ENCODE measurements at regions not wholly inside any gene's neighbourhood (a gene's known extent, or its start where the extent isn't known, plus 50 kb on each side); places are given as distances from the start of the nearest gene placed in this dataset.
"Not testable (repeated sequence)": the region's sequence is repeated elsewhere in the genome, so short reads cannot be mapped to it uniquely, and the experiment has no call there.

DNA sequence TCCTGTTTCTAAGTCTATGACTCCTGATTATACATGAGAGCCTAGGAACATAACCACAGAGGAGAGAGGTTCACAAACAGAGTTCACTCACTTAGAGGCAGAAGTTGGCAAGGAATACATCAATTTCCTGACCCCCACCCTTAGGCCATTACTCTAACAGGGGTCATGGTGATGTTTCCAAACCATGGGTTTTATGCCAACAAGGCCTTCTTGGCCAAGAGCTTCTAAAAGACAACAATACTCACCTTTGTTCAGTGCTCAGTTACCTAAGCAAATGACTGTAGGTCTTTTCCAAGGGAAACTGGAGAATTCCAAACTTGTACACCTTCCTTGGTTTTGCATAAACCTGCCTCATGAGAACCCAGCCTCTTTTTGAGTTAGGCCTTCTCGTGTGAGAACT, 52.6 kb downstream of the ERICH4 start:
- Mint-ChIP-seq H3K27me3 (peaks cover 12% of the 10 kb centered on the region), H3K4me3 (no peak overlapping the region), H3K36me3 (no peaks in the 10 kb centered on the region), H3K4me1 (peaks cover 2 to 6% (median 3%) of the 10 kb centered on the region in 3 donors), H3K27ac (no peak overlapping the region), H3K9me3 (peaks cover 0 to 4% (median 2%) of the 10 kb centered on the region in 3 donors)

DNA sequence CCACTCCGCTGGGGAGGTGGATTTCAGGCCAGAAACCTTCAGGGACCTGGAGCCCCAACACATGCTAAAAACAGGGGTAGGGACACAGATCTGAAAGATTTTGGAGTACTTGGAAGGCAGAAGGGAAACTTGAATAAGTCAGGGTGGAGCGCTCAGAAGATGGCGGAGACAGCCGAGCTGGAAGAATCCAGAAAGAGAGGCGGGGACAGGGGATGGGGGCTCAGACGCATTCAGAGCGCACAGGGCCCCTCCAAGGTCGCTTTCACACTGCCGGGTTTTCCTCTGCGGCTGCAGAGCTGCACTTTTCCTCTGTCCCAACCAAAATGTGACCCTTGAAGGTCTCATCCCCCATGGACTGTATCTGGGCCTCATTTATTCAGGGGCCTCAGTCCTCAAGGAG, 56.9 kb downstream of the ERICH4 start:
- Mint-ChIP-seq H3K4me1 (peaks cover 0 to 10% (median 5%) of the 10 kb centered on the region in 3 donors), H3K9me3 (peaks cover 2 to 3% (median 2%) of the 10 kb centered on the region in 3 donors), H3K36me3 (no peaks in the 10 kb centered on the region), H3K4me3 (peak overlapping the region in 1 of 4 donors; percentile 86), H3K27me3 (peaks cover 28% of the 10 kb centered on the region), H3K27ac (no peak overlapping the region)

DNA sequence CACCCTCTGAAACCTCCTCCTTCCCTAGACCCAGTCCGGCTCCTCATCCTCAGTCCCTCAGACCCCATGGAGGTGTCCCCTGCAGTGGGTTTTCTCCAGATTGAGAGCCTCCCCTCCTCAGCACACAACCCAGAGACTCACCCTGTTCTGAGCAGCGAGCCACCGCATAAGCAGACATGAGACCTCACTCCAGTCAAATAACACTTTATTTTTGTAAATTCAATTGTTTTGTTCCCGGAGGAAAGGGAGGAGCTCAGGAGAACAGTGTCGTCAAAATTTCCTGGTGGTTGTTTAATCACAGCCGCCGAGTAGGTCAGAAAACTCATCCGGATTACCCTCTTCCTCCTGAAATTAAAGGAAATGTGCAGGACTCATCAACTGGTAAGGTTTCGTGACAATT, 57.5 kb downstream of the ERICH4 start:
- H3K27me3 Mint-ChIP-seq: peaks cover 28% of the 10 kb centered on the region
- H3K36me3 Mint-ChIP-seq: no peaks in the 10 kb centered on the region
- H3K9me3 Mint-ChIP-seq: peaks cover 2 to 3% (median 2%) of the 10 kb centered on the region in 3 donors
- H3K27ac Mint-ChIP-seq: no peak overlapping the region
- no peak overlapping the region for H3K4me3 Mint-ChIP-seq
- peaks cover 0 to 8% (median 5%) of the 10 kb centered on the region in 3 donors for H3K4me1 Mint-ChIP-seq

DNA sequence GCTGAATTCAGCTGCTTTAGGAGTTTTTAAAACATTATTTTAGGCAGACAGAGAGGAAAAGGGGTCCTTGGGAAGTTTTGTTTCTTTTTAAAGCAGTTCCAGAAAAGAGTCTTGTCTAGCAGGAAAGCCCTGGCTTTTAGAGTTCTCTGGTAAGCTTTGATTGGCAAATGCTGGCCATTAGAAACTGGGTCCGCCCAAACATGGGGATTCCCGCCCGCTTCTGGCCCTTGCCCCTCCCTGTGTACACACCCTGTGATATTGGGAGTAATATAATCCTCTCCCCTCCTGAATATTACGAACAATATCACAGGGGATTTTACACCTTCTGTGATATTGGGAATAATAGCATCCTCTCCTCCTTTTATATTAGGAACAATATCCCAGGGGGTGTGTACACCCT, 58.9 kb downstream of the ERICH4 start:
- no peaks in the 10 kb centered on the region for H3K36me3 Mint-ChIP-seq
- H3K9me3 Mint-ChIP-seq: peaks cover 2 to 3% (median 2%) of the 10 kb centered on the region in 3 donors
- no peak overlapping the region for H3K4me3 Mint-ChIP-seq
- H3K27me3 Mint-ChIP-seq: peaks cover 30% of the 10 kb centered on the region
- H3K27ac Mint-ChIP-seq: no peak overlapping the region
- H3K4me1 Mint-ChIP-seq: peaks cover 0 to 3% (median 3%) of the 10 kb centered on the region in 3 donors

DNA sequence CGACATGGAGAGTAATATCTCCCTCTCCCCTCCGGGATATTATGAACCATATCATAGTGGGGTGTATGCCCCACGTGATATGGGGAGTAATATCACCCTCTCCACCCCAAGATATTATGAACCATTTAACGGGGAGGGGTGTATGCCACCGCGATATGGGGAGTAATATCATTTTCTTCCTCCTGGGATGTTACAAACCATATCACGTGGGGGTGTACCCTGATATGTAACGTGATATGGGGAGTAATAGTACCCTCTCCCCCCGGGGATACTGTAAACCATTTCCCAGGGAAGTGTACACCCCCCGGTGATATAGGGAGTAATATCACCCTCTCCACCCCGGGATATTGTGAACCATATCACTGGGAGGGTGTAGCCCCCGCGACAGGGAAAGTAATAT, 62.1 kb downstream of the ERICH4 start:
- Mint-ChIP-seq H3K4me1 (peaks cover 0 to 3% (median 3%) of the 10 kb centered on the region in 3 donors), H3K27me3 (peaks cover 19% of the 10 kb centered on the region), H3K4me3 (no peak overlapping the region), H3K36me3 (no peaks in the 10 kb centered on the region), H3K27ac (no peak overlapping the region), H3K9me3 (peaks cover 2 to 3% (median 2%) of the 10 kb centered on the region in 3 donors)

DNA sequence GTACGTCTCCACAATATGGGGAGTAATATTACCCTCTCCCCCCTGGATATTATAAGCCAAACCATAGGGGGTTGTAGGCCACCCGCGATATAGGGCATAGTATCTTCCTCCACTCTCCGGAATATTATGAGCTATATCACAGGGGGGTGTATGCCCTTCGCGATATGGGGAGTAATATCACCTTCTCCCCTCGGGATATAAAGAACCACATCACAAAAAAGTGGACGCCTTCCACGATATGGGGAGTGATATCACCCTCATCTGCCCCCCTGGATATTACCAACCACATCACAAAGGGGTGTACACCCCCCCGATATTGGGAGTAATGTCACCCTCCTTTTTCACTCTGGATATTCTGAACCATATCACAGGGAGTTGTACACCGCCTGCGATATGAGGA, 65.5 kb upstream of the CEACAM21 start:
- Mint-ChIP-seq H3K4me1 (no peaks in the 10 kb centered on the region), H3K27ac (peak overlapping the region in 1 of 3 donors; percentile 29), H3K36me3 (peaks cover 2% of the 10 kb centered on the region), H3K4me3 (no peak overlapping the region), H3K9me3 (no peaks in the 10 kb centered on the region), H3K27me3 (peaks cover 3% of the 10 kb centered on the region)

DNA sequence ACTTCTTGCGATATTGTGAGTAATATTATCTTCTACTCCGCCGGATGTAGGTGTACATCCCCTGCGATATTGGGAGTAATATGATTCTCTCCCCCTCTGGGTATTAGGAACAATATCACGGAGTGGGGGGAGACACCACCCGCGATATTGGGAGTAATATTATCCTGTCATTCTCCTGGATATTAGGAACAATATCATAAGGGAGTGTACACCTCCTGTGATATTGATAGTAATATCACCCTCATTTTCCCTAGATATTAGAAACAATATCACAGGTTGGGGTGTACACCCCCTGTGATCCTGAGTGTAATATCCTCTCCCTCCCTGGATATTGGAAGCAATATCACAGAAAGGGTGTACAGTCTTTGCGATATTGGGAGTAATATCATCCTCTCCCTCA, 64.3 kb upstream of the CEACAM21 start:
- peaks cover 2% of the 10 kb centered on the region for H3K36me3 Mint-ChIP-seq
- peaks cover 7 to 9% (median 7%) of the 10 kb centered on the region in 3 donors for H3K4me1 Mint-ChIP-seq
- no peak overlapping the region for H3K27ac Mint-ChIP-seq
- no peaks in the 10 kb centered on the region for H3K9me3 Mint-ChIP-seq
- H3K27me3 Mint-ChIP-seq: no peaks in the 10 kb centered on the region
- no peak overlapping the region for H3K4me3 Mint-ChIP-seq

DNA sequence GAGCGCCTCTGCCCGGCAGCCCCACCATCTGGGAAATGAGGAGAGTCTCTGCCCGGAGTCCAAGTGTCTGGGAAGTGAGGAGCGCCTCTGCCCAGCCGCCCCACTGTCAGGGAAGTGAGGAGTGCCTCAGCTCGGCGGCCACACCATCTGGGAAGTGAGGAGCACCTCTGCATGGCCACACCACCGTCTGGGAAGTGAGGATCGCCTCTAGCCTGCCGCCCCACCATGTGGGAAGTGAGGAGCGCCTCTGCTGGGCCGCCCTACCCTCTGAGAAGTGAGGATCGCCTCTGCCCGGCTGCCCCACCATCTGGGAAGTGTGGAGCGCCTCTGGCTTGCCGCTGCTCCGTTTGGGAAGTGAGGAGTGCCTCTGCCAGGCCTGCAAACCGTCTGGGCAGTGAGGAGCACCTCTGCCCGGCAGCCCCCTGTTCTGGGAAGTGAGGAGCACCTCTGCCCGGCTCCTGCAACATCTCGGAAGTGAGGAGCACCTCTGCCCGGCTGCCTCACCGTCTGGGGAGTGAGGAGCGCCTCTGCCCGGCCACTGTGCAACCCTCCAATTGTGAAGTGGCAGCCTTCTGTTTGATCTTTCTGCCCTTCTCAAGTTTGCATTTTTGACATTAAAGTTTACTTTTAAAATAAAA, 60.8 kb upstream of the CEACAM21 start:
- no peaks in the 10 kb centered on the region for H3K9me3 Mint-ChIP-seq
- H3K4me1 Mint-ChIP-seq: peaks cover 11 to 20% (median 14%) of the 10 kb centered on the region in 3 donors
- H3K36me3 Mint-ChIP-seq: peaks cover 2% of the 10 kb centered on the region
- peaks cover 2% of the 10 kb centered on the region for H3K27me3 Mint-ChIP-seq
- H3K27ac Mint-ChIP-seq: peak overlapping the region in 1 of 3 donors; percentile 53
- no peak overlapping the region for H3K4me3 Mint-ChIP-seq

DNA sequence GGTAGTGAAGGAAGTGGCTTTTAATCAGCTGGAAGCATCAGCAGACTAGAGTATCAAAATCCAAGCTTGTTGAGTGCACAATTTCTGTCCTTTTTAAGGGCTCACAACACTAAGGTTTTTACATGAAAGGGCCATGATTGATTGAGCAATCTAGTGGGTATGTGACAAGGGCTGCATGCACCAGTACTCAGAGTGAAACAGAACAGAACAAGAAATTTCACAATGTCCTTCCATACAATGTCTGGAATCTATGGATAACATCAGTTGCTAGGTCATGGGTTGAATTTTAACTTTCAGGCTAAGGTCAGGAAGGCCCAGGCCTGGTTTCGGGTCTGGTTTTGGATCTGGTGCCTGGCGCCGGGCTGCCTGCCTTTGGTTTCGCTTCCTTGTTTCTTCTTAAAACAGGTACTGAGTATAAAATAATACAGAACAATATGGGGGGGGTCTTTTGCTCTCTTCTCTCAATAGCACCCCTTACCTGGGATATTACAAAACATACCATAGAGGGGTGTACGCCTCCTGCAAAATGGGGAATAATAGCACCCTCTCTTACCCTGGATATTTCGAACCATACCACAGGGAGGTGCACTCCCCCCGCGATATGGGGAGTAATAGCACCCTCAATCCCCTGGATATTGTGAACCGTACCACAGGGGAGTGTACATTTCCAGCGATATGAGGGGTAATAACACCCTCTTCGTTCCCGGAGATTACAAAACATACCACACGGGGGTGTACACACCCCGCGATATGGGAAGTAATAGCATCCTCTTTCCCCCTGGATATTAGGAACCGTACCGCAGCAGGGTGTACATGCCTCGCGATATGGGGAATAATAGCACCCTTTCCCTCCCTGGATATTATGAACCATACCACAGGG, 59.4 kb upstream of the CEACAM21 start:
- not testable (repeated sequence) for H3K36me3 Mint-ChIP-seq

DNA sequence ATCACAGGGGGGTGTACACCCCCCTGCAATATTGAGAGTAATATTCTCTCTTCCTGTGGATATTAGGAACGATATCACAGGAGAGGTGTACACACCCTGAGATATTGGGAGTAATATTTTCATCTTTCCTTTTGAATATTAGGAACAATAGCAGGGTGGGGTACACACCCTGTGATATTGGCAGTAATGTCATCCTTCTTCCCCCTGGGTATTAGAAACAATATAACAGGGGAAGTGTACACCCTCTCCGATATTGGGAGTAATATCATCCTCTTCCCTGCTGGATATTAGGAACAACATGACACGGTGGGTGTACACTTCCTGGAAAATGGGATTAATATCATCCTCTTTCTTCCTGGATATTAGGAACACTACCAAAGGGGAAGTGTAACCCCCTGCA, 57.8 kb upstream of the CEACAM21 start:
- no peaks in the 10 kb centered on the region for H3K36me3 Mint-ChIP-seq
- H3K27ac Mint-ChIP-seq: no peak overlapping the region
- H3K27me3 Mint-ChIP-seq: peaks cover 2% of the 10 kb centered on the region
- peaks cover 34 to 43% (median 34%) of the 10 kb centered on the region in 3 donors for H3K4me1 Mint-ChIP-seq
- H3K4me3 Mint-ChIP-seq: no peak overlapping the region
- H3K9me3 Mint-ChIP-seq: no peaks in the 10 kb centered on the region

More for the DNA sequence above, 59.4 kb upstream of the CEACAM21 start:
- Mint-ChIP-seq H3K4me1 (peaks cover 22 to 29% (median 23%) of the 10 kb centered on the region in 3 donors), H3K27ac (peak overlapping the region; percentile 1 to 76 (median 6)), H3K4me3 (peak overlapping the region in 3 of 4 donors; percentile 46 to 89 (median 65))
- not testable (repeated sequence) for H3K27me3 Mint-ChIP-seq, H3K9me3 Mint-ChIP-seq

DNA sequence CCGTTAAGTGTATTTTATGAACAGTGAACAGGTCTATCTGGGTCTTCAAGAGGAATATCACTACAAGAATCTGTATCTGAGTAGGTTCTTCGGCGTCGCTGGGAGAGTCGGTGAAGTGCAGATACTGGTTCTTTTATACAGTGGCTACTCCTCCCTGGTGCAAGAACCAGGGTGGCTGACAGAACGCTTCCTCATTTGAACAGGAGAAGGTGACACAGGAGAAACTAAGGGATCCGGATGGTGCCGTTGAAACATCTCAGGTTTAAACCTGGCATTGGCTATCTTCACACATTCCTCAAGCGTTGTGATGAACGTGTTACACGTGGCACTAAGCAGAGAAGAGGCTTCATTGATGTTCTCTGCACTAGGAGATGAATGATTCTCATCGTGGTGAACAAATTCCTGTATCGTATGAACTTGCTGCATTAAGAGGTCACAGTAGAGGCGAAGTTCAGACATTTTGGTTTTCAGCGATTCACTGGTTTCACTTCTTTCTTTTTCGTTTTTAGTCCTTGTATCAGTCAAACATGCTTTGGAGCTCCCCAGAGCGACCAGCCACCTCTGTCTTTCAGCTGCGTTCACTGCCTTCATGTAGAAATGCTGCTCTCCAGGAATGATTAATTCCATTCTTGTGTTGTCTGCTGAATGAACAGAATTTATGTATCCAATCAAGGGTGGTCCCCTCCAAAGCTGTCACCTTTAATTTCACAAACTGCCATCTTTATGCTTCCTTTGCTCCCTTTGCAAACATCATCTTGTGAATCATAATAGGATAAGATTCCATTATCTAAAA, 54.6 kb upstream of the CEACAM21 start:
- not testable (repeated sequence) for H3K27me3 Mint-ChIP-seq, H3K9me3 Mint-ChIP-seq, H3K36me3 Mint-ChIP-seq
- Mint-ChIP-seq H3K4me1 (peaks cover 30 to 46% (median 32%) of the 10 kb centered on the region in 3 donors), H3K4me3 (peak overlapping the region; percentile 74 to 87 (median 84)), H3K27ac (peak overlapping the region; percentile 89 to 99 (median 98))

DNA sequence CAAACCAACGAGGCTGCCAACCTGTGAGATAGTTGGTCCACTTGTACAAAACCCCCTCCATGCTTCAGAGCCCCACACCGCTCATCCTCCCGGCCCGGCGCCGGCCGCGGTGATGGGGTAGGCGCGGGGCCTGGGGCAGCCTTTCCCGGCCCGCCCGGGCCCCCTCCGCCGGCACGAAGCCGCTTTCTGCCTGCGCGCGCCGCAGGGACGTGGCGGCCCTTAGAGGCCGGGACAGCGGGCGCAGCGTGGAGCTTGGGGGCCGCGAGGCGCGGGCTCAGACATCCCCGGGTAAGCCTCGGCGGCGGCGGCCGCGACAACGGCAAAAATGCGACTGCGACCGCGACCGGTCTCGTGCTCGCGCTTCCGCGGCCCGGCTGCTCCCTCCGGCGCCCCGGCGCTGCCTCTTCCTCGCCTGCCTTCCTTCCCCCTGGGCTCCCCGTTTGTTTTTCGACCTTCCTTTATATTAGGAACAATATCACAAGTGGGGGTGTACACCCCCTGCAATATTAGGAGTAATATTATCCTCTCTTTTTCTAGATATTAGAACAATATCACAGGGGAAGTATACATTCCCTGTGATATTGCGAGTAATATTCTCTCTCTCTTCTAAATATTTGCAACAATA, 53.9 kb upstream of the CEACAM21 start:
- H3K4me1 Mint-ChIP-seq: peaks cover 23 to 39% (median 25%) of the 10 kb centered on the region in 3 donors
- peak overlapping the region; percentile 89 to 99 (median 98) for H3K27ac Mint-ChIP-seq
- H3K36me3 Mint-ChIP-seq: no peaks in the 10 kb centered on the region

DNA sequence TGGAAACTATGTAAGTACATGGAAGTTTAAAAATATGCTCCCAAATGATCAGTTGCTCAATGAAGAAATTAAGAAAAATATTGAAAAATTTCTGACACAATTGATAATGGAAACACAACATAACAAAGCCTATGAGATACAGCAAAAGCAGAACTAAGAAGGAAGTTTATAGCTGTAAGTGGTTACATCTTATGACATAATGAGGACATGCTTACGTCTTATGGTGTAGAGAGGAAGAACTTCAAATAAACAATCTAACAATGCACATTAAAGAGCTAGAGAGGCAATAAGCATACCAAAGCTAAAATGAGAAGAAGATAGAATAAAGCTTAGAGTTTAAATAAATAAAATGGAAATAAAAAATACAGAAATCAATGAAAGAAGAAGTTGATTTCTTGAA, 50.0 kb upstream of the CEACAM21 start:
- Mint-ChIP-seq H3K27me3 (peaks cover 2% of the 10 kb centered on the region), H3K4me3 (no peak overlapping the region), H3K4me1 (peaks cover 35 to 56% (median 48%) of the 10 kb centered on the region in 3 donors), H3K36me3 (no peaks in the 10 kb centered on the region), H3K9me3 (peaks cover 7 to 13% (median 9%) of the 10 kb centered on the region in 3 donors), H3K27ac (peak overlapping the region in 1 of 3 donors; percentile 6)

More for the DNA sequence above, 53.9 kb upstream of the CEACAM21 start:
- H3K4me3 Mint-ChIP-seq: peak overlapping the region; percentile 83 to 92 (median 88)
- peaks cover 4% of the 10 kb centered on the region for H3K27me3 Mint-ChIP-seq
- H3K9me3 Mint-ChIP-seq: no peaks in the 10 kb centered on the region

Data from IgD-negative memory B cell (primary cell).